Heart right ventricle (tissue), 16 donors: ENCODE measurements at regions not wholly inside any gene's neighbourhood (a gene's known extent, or its start where the extent isn't known, plus 50 kb on each side); places are given as distances from the start of the nearest gene placed in this dataset.

Experiments used
- ATAC-seq, 8 donors: fragments of 200-7000 bp; cut with Tn5 transposase; one replicate each; pipeline ENCODE4 v1.9.1; 2020; ENCODE audit warnings: mild to moderate bottlenecking in 8 of 8, moderate library complexity in 8 of 8, moderate number of reproducible peaks in 1 of 8
- DNase-seq, 2 donors: peaks; one replicate each; pipeline ENCODE4 v3.0.0-alpha.2; 2020
- H3K27ac ChIP-seq, 10 donors: fragments of 200-600 bp; sonication (generic) in 2 of 10; one replicate each; pipeline versions ENCODE4 v1.5.0 to v1.8.0; 2020 to 2022; ENCODE audit warnings: mild to moderate bottlenecking in 3 of 10
- H3K27me3 ChIP-seq, 7 donors: fragments of 200-600 bp; one replicate each; pipeline ENCODE4 v1.8.0; 2021 to 2022; ENCODE audit warnings: mild to moderate bottlenecking in 2 of 7
- H3K36me3 ChIP-seq, 9 donors: fragments of 200-600 bp; sonication (generic) in 1 of 9; one replicate each; pipeline versions ENCODE4 v1.5.0 to v1.8.0; 2020 to 2022; ENCODE audit warnings: mild to moderate bottlenecking in 2 of 9
- H3K4me1 ChIP-seq, 9 donors: fragments of 200-600 bp; sonication (generic) in 1 of 9; one replicate each; pipeline versions ENCODE4 v1.5.0 to v1.8.0; 2020 to 2022; ENCODE audit warnings: mild to moderate bottlenecking in 4 of 9
- H3K4me3 ChIP-seq, 10 donors: fragments of 200-600 bp; sonication (generic) in 2 of 10; one replicate each; pipeline versions ENCODE4 v1.5.0 to v1.8.0; 2020 to 2022; ENCODE audit warnings: mild to moderate bottlenecking in 7 of 10, moderate library complexity in 2 of 10
- H3K9me3 ChIP-seq, 11 donors: fragments of 200-600 bp in 10 of 11; sonication (generic) in 2 of 11; one replicate each; pipeline versions ENCODE4 v1.5.0 to v1.8.0; 2013 to 2022; ENCODE audit warnings: mild to moderate bottlenecking in 2 of 11, control low read depth in 1 of 11, moderate library complexity in 1 of 11
- WGBS, 2 donors: extraction: QIAGEN DNeasy Blood & Tissue Kit; methylation state at CpG; one replicate each; pipeline ENCODE4 v1.1.7; 2013; ENCODE audit warnings: inconsistent platforms in 1 of 2; 5-methylcytosine and 5-hydroxymethylcytosine counted together
- intact Hi-C, 10 donors: fragments of 100-400 bp; cut with DNase I; formaldehyde crosslinking; loops; one replicate each; pipeline versions ENCODE4 v1.11.1 to v1.14.2; 2022
- TF ChIP-seq, protein P1 (sequence below), 9 donors: fragments of 200-600 bp; sonication (generic) in 2 of 9; IDR thresholded peaks; one replicate each; pipeline versions ENCODE4 v1.5.0 to v1.8.0; 2021 to 2022; ENCODE audit warnings: antibody characterized with exemption in 9 of 9, mild to moderate bottlenecking in 5 of 9, moderate library complexity in 1 of 9
- donor health status: Arrhythmogenic right ventricular cardiomyopathy.
- donor health status: ischemic (EF 13 %, LVEDD 7.1; RV severe dilation, severe dysfunction).
- donor health status: healthy with polysubstance abuse.
- donor health status: DM: no; HTN: yes; CAD: no.
- donor health status: DM: no; HTN: no; CAD: no.
- donor health status: ischemic (EF 25% LVEDD 6.9; RV normal size, moderate dysfunction).
- donor health status: ischemic (EF 25% LVEDD 5.7; RV mildly dilated, moderate dysfunction).
- donor health status: healthy.
- donor health status: DM: yes; HTN: yes; CAD: no.
- donor health status: Ischemic cardiomyopathy.
- donor health status: ischemic (EF 35%, LVEDD 5.7; RV mildly dilated, moderate dysfunction).
- donor health status: nonischemic (EF 11% LVEDD 7.7; RV severe dilation, severe dysfunction).
- donor health status: DM: yes; HTN: yes; CAD: no.
- donor health status: PGD.
- donor health status: ischemic (EF 29% LVEDD 5.4; RV normal size, mild dysfunction).
- donor health status: nonischemic (EF 23%, LVEDD 6.1; RV moderate dilation, normal function).

DNA sequence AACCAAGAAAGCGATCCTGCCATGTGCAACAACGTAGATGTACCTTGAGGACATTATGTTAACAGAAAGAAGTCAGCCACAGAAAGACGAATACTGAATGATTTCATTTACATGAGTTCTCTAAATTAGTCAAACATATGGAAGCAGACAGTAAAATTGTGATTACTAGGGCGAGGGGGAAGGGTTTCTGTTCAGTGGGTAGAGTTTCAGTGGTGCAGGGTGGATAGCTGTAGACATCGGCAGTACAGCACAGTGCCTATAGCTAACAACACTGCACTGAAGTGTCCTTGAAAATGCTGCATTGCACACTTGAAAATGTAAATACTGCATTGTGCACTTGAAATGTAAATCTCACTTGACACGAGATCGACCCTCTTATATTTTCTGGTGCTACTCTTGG is 275.3 kb downstream of the GALR1 start:
- TF ChIP-seq, protein P1, sequence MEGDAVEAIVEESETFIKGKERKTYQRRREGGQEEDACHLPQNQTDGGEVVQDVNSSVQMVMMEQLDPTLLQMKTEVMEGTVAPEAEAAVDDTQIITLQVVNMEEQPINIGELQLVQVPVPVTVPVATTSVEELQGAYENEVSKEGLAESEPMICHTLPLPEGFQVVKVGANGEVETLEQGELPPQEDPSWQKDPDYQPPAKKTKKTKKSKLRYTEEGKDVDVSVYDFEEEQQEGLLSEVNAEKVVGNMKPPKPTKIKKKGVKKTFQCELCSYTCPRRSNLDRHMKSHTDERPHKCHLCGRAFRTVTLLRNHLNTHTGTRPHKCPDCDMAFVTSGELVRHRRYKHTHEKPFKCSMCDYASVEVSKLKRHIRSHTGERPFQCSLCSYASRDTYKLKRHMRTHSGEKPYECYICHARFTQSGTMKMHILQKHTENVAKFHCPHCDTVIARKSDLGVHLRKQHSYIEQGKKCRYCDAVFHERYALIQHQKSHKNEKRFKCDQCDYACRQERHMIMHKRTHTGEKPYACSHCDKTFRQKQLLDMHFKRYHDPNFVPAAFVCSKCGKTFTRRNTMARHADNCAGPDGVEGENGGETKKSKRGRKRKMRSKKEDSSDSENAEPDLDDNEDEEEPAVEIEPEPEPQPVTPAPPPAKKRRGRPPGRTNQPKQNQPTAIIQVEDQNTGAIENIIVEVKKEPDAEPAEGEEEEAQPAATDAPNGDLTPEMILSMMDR (IDR thresholded peaks at IDR 0.05), result no peak
- 71 to 82% methylated on average over 7 of the region's 7 CpGs for WGBS, 2 donors
- Histone ChIP-seq H3K27me3 (no peaks in the 10 kb centered on the region), H3K4me3 (no peak overlapping the region), H3K27ac (no peak overlapping the region), H3K9me3 (no peaks in the 10 kb centered on the region), H3K4me1 (no peaks in the 10 kb centered on the region), H3K36me3 (no peaks in the 10 kb centered on the region)
- intact Hi-C loops, result no loop called here
- no peak for ATAC-seq
- no peak for DNase-seq

GRCh38 chr18:77526962-77527361 is 277.3 kb downstream of the GALR1 start:
- ATAC-seq, result no peak
- intact Hi-C loops, result no loop called here
- TF ChIP-seq, protein P1 (IDR thresholded peaks at IDR 0.05), result no peak
- DNase-seq, result no peak
- H3K27me3 ChIP-seq, result no peaks in the 10 kb centered on the region
- 88 to 91% methylated on average over 8 of the region's 8 CpGs for WGBS, 2 donors
- no peaks in the 10 kb centered on the region for H3K4me1 ChIP-seq
- H3K27ac ChIP-seq, result no peak overlapping the region
- no peaks in the 10 kb centered on the region for H3K36me3 ChIP-seq
- H3K9me3 ChIP-seq, result no peaks in the 10 kb centered on the region
- H3K4me3 ChIP-seq, result no peak overlapping the region

GRCh38 chr18:77528872-77529271 is 279.2 kb downstream of the GALR1 start:
- ATAC-seq (no peak), DNase-seq (no peak)
- WGBS, 2 donors, result 54 to 60% methylated on average over 3 of the region's 3 CpGs
- H3K4me3 ChIP-seq, result no peak overlapping the region
- TF ChIP-seq, protein P1 (IDR thresholded peaks at IDR 0.05), result no peak
- H3K36me3 ChIP-seq, result no peaks in the 10 kb centered on the region
- intact Hi-C loops, result no loop called here
- H3K27me3 ChIP-seq, result no peaks in the 10 kb centered on the region
- H3K9me3 ChIP-seq, result no peaks in the 10 kb centered on the region
- H3K4me1 ChIP-seq, result no peaks in the 10 kb centered on the region
- H3K27ac ChIP-seq, result no peak overlapping the region

DNA sequence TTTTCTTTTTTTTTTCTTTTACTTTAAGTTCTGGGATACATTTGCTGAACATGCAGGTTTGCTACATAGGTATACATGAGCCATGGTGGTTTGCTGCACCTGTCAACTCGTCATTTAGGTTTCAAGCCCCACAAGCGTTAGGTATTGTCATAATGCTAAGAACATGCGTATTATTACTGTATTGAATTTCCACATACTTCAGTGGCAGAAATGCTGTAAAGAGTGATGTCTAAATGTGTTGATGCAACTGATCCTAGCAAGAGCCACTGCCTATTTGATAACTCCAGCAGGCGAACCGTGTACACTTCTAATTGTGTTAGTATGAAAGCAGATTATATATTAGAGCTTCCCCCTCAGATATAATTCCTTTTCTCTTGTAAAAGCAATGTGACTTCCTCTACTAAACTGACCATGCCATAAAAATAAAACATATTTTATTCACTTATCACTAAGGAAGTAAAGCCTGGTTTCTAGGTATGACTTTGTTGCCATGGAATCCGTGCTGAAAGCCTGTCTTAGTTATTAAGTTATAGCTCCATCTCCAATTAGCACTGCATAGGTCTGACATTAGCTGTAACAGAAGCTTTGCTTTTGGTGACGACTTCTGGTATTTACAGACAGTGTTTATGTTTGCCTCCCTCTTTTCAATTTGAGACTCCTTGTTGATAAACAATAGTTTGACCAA is 280.0 kb downstream of the GALR1 start:
- intact Hi-C loops, result no loop called here
- H3K4me3 ChIP-seq, result no peak overlapping the region
- no peaks in the 10 kb centered on the region for H3K9me3 ChIP-seq
- H3K4me1 ChIP-seq, result no peaks in the 10 kb centered on the region
- H3K27me3 ChIP-seq, result no peaks in the 10 kb centered on the region
- ATAC-seq (no peak), DNase-seq (no peak)
- TF ChIP-seq, protein P1 (IDR thresholded peaks at IDR 0.05), result no peak
- 76 to 83% methylated on average over 7 of the region's 7 CpGs for WGBS, 2 donors
- H3K36me3 ChIP-seq, result no peaks in the 10 kb centered on the region
- no peak overlapping the region for H3K27ac ChIP-seq
